ENCODE measurements at regions not wholly inside any gene's neighbourhood (a gene's known extent, or its start where the extent isn't known, plus 50 kb on each side); places are given as distances from the start of the nearest gene placed in this dataset.

- TF ChIP-seq, protein P1, sequence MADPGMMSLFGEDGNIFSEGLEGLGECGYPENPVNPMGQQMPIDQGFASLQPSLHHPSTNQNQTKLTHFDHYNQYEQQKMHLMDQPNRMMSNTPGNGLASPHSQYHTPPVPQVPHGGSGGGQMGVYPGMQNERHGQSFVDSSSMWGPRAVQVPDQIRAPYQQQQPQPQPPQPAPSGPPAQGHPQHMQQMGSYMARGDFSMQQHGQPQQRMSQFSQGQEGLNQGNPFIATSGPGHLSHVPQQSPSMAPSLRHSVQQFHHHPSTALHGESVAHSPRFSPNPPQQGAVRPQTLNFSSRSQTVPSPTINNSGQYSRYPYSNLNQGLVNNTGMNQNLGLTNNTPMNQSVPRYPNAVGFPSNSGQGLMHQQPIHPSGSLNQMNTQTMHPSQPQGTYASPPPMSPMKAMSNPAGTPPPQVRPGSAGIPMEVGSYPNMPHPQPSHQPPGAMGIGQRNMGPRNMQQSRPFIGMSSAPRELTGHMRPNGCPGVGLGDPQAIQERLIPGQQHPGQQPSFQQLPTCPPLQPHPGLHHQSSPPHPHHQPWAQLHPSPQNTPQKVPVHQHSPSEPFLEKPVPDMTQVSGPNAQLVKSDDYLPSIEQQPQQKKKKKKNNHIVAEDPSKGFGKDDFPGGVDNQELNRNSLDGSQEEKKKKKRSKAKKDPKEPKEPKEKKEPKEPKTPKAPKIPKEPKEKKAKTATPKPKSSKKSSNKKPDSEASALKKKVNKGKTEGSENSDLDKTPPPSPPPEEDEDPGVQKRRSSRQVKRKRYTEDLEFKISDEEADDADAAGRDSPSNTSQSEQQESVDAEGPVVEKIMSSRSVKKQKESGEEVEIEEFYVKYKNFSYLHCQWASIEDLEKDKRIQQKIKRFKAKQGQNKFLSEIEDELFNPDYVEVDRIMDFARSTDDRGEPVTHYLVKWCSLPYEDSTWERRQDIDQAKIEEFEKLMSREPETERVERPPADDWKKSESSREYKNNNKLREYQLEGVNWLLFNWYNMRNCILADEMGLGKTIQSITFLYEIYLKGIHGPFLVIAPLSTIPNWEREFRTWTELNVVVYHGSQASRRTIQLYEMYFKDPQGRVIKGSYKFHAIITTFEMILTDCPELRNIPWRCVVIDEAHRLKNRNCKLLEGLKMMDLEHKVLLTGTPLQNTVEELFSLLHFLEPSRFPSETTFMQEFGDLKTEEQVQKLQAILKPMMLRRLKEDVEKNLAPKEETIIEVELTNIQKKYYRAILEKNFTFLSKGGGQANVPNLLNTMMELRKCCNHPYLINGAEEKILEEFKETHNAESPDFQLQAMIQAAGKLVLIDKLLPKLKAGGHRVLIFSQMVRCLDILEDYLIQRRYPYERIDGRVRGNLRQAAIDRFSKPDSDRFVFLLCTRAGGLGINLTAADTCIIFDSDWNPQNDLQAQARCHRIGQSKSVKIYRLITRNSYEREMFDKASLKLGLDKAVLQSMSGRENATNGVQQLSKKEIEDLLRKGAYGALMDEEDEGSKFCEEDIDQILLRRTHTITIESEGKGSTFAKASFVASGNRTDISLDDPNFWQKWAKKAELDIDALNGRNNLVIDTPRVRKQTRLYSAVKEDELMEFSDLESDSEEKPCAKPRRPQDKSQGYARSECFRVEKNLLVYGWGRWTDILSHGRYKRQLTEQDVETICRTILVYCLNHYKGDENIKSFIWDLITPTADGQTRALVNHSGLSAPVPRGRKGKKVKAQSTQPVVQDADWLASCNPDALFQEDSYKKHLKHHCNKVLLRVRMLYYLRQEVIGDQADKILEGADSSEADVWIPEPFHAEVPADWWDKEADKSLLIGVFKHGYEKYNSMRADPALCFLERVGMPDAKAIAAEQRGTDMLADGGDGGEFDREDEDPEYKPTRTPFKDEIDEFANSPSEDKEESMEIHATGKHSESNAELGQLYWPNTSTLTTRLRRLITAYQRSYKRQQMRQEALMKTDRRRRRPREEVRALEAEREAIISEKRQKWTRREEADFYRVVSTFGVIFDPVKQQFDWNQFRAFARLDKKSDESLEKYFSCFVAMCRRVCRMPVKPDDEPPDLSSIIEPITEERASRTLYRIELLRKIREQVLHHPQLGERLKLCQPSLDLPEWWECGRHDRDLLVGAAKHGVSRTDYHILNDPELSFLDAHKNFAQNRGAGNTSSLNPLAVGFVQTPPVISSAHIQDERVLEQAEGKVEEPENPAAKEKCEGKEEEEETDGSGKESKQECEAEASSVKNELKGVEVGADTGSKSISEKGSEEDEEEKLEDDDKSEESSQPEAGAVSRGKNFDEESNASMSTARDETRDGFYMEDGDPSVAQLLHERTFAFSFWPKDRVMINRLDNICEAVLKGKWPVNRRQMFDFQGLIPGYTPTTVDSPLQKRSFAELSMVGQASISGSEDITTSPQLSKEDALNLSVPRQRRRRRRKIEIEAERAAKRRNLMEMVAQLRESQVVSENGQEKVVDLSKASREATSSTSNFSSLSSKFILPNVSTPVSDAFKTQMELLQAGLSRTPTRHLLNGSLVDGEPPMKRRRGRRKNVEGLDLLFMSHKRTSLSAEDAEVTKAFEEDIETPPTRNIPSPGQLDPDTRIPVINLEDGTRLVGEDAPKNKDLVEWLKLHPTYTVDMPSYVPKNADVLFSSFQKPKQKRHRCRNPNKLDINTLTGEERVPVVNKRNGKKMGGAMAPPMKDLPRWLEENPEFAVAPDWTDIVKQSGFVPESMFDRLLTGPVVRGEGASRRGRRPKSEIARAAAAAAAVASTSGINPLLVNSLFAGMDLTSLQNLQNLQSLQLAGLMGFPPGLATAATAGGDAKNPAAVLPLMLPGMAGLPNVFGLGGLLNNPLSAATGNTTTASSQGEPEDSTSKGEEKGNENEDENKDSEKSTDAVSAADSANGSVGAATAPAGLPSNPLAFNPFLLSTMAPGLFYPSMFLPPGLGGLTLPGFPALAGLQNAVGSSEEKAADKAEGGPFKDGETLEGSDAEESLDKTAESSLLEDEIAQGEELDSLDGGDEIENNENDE (IDR thresholded peaks at IDR 0.05; ENCODE audit: insufficient replicate concordance, low read length): no peak
- TF ChIP-seq BCL11A (IDR thresholded peaks at IDR 0.05; ENCODE audit: low read depth in 2 of 2, low read length in 2 of 2) (no peak), POLR2A (IDR thresholded peaks at IDR 0.05; ENCODE audit: control extremely low read depth in 1 of 2, low read depth in 2 of 2, low read length in 2 of 2) (no peak), RNF2 (IDR thresholded peaks at IDR 0.05; ENCODE audit: borderline replicate concordance, low read depth, low read length, missing control alignments, poor library complexity, severe bottlenecking) (no peak)
Observed at GRCh38 chr4:81592701-81593100, 121.0 kb upstream of the RASGEF1B start (continued).

All from H1 (cell line).